GM10248 (cell line): ENCODE measurements at regions not wholly inside any gene's neighbourhood (a gene's known extent, or its start where the extent isn't known, plus 50 kb on each side); places are given as distances from the start of the nearest gene placed in this dataset.
"Not testable (repeated sequence)": the region's sequence is repeated elsewhere in the genome, so short reads cannot be mapped to it uniquely, and the experiment has no call there.

Experiments
- CTCF ChIA-PET: fragments of 300-600 bp; sonication (Branson Sonifier 250); formaldehyde crosslinking; extraction: SDS; loops from one replicate; lab custom pipeline; 2021; ENCODE audit warnings: antibody characterized with exemption; lab: Yijun Ruan, JAX
- POLR2A ChIA-PET: fragments of 350-650 bp; sonication (Branson Sonifier 250); formaldehyde crosslinking; extraction: SDS; loops from one replicate; lab custom pipeline; 2020; ENCODE audit warnings: antibody characterized with exemption; lab: Yijun Ruan, JAX
- DNase-seq: peaks from one replicate; pipeline ENCODE4 v3.0.0; 2012; ENCODE audit errors: extremely low spot score

- CTCF ChIA-PET, POLR2A ChIA-PET, DNase-seq: not testable (repeated sequence)
Measured at GRCh38 chr4:118474001-118474626, 121.3 kb upstream of the PRSS12 start.

DNA sequence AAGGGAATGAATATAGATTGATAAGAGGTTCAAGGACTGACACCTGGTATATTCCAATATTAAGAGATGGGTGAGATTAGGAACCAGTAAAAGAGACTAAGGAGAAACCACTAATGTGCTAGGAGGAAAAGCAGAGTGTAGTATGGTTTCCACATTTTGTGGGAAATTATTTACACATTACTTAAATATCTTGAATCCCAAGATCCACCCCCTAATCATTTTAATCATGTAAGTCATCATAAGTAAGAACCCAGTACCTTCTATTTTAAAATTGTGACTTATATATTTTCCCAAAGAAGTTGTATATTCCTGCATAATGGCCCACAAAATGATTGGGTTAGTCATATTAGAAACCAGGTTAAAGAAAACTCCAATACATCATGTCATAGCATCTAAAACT lies 122.0 kb upstream of the PRSS12 start:
- POLR2A ChIA-PET, CTCF ChIA-PET, DNase-seq: not testable (repeated sequence)

DNA sequence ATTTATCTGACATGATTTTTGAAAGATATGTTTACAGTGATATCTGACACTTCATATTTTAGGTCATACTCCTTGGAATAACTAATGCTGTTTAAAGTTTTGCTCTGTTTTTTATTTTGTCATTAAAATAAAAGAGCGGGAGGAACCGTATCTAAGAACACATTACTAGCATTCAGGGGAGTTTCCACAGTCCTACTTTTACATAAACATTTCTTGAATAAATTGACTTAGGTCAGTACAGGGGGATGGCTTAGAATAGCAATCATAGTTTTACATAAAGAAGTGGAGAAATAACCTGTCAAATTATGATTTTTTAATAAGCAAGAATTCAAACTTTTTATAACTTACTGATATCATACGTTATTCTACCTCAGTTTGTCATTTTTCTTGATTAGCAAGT lies 123.1 kb upstream of the PRSS12 start:
- CTCF ChIA-PET, POLR2A ChIA-PET, DNase-seq: not testable (repeated sequence)

DNA sequence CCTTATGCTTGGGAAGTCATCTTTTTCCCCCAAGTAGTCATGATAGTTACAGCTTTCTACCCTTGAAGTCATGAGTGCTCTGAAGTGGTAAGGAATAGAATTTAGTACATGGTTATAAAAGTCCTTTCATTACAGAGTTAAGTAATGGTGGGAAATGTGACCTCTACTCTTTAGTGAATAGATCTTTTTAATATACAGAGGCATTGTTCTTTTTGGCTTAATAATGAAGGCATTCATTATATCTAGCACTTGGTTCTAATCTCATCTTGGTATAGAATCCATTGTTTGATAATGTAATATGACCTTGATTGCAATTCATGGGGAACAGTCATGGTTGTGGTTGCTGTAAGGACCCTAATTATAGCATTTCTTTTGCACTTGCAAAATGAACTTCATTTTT lies 125.0 kb upstream of the PRSS12 start:
- POLR2A ChIA-PET, CTCF ChIA-PET, DNase-seq: not testable (repeated sequence)

- POLR2A ChIA-PET, CTCF ChIA-PET, DNase-seq: not testable (repeated sequence)
Measured at GRCh38 chr4:118485801-118486314, 133.1 kb upstream of the PRSS12 start.

DNA sequence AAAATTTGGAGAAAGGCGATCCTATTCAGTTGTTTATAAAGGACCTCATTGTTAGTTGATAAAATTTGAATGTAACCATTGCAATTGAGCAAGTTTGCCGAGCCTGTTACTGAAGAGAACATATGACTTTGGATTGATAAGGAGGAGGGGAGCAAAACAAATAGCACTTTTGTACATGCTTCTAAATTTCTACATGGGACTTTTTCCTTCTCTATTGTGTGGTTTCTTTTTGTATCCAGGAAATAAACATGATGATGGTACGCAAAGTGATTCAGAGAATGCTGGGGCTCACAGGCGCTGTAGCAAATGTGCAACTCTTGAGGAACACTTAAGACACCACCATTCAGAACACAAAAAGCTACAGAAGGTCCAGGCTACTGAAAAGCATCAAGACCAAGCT lies 140.2 kb upstream of the PRSS12 start:
- POLR2A ChIA-PET, DNase-seq, CTCF ChIA-PET: not testable (repeated sequence)

DNA sequence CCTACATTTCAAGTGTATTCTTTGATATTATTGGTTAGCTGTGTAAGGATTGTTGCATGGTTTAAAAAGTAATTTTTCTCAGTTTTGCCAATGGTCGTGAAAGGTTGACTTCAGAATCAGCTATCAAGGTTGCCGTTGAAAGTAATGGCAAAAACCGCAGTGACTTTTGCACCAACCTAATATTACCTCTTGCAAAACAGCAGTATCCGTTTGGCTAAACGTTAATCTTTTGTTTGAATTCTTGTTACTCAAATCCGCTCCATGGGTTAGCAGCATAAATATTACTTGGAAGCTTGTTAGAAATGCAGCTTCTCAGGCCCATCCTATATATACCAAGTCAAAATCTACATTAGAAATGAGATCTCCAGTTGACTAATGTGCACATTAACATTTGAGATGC lies 141.6 kb upstream of the PRSS12 start:
- CTCF ChIA-PET, DNase-seq, POLR2A ChIA-PET: not testable (repeated sequence)

DNA sequence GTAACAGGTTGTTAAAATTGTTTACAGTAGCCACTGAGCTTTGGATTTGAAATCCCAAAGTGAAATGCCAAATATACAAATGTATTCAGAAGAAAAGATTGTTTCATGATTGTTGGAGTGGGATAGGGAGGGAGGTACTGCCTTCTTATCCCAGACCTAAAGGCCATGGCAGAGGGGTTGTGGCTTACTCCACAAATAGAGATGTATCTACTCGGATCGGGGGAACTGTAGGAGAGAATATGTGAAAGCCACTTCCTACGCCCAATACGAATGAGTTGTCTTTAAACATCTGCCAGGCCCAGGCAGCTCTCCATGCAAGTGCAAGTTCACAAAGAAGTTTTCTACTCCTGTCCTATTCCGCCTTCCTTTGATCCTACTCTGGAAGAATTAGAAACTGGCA lies 150.2 kb upstream of the PRSS12 start:
- CTCF ChIA-PET, POLR2A ChIA-PET, DNase-seq: not testable (repeated sequence)

DNA sequence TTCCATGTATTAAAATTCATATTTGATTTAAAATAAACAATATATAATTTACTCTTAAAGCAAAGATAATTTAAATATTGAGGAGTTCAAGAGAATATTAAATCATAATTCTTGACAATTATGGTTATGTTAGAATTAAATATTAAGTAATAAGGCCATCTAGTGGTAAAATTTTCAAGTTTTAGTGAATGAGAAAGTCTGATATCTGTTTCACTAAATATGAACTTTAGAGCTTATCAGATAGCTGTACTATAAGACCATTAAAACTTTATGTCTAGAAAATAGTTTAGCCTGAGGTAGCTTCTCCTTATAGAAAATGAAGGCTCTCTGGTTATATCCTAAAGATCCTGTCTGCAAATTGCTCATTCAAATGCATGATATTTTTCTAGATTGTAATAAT lies 152.1 kb upstream of the PRSS12 start:
- CTCF ChIA-PET, POLR2A ChIA-PET, DNase-seq: not testable (repeated sequence)

- DNase-seq, POLR2A ChIA-PET, CTCF ChIA-PET: not testable (repeated sequence)
Measured at GRCh38 chr4:118505491-118505890, 152.7 kb upstream of the PRSS12 start.

GRCh38 chr4:118512870-118513269 lies 160.1 kb upstream of the PRSS12 start:
- CTCF ChIA-PET, DNase-seq, POLR2A ChIA-PET: not testable (repeated sequence)

DNA sequence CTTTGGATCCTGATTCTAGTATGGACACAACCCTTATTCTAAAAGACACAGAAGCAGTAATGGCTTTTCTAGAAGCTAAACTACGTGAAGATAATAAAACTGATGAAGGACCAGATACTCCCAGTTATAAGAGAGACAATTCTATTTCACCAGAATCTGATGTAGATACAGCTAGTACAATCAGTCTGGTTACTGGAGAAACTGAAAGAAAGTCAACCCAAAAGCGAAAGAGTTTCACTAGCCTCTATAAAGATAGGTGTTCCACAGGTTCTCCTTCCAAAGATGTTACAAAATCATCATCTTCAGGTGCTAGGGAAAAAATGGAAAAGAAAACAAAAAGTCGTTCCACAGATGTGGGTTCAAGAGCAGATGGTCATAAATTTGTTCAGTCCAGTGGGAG lies 161.5 kb upstream of the PRSS12 start:
- POLR2A ChIA-PET, CTCF ChIA-PET, DNase-seq: not testable (repeated sequence)

DNA sequence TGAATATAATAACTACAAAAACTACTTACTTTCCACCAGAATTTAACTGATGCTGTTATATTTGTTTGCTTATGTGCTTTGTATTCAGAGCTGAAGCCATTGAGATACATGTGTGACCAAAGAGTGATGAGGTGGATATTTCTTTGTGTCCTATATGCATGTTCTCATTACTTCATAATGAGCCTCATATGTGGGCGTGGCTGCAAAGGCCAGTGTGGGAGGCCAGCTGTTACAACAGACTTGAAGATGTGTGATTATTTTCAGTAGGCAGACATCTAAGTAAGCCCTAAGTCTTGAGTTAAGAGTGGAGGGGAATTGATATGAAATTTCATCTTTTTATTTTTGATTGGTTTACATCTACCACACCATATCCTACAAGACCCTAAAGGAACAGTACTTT lies 163.3 kb upstream of the PRSS12 start:
- POLR2A ChIA-PET, DNase-seq, CTCF ChIA-PET: not testable (repeated sequence)

DNA sequence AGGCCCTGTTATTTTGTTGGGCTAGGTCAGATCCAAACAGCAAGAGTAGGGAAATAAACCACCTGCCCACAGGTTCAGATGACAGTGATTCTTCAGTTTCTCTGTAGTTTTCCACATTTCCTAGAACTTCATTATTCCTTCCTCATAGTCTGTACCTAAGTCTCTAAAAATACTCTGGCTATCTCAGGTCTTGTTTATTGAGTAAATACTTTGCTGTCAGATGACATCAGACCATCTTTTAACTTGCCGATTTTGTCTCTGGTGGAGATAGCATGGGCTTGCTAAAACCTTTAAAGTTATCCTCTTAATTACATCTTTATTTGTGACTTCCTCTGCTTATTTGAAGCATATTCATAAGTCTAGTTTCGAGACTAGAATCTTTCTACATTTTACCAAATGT lies 155.1 kb upstream of the METTL14 start:
- DNase-seq, POLR2A ChIA-PET, CTCF ChIA-PET: not testable (repeated sequence)

DNA sequence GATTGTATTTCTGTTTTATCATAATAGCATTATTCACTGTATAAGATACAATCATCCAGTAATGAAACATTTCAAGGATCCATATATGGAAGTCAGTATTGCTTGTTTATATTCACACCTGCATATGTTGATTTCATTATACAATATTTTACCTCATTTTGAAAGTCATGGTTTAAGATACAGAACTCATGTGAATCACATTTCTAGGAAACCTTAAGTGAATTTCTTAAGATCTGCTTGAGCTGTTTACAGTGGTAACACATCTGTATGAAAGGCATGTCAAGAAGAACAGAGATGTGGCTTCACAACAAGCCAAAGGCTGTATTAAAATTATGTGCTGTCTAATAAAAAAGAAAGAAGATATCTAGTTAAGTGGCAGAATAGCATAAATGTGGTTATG lies 153.2 kb upstream of the METTL14 start:
- POLR2A ChIA-PET, DNase-seq, CTCF ChIA-PET: not testable (repeated sequence)

GRCh38 chr4:118535788-118536187 lies 149.4 kb upstream of the METTL14 start:
- CTCF ChIA-PET, DNase-seq, POLR2A ChIA-PET: not testable (repeated sequence)
